VCaP (cell line): ENCODE measurements at regions not wholly inside any gene's neighbourhood (a gene's known extent, or its start where the extent isn't known, plus 50 kb on each side); places are given as distances from the start of the nearest gene placed in this dataset.
A peak's percentile ranks its signal among the peaks of the same experiment; 100 is the strongest.

Experiments
- H3K27ac ChIP-seq: fragments of 450-650 bp; 2 replicates; pipeline ENCODE4 v1.5.1; 2017
- CTCF ChIP-seq: fragments of 450-650 bp; conservative IDR thresholded peaks from 2 replicates; pipeline ENCODE4 v1.5.1; 2017; ENCODE audit warnings: mild to moderate bottlenecking, moderate library complexity

- no peak overlapping the region for H3K27ac ChIP-seq
- TF ChIP-seq CTCF, result no peak
Observed at GRCh38 chr6:137307163-137307854, 88.1 kb upstream of the IFNGR1 start.

GRCh38 chr6:137305691-137306090 lies 86.5 kb upstream of the IFNGR1 start:
- no peak for TF ChIP-seq CTCF
- H3K27ac ChIP-seq, result no peak overlapping the region

GRCh38 chr6:137304020-137304780 lies 85.0 kb upstream of the IFNGR1 start:
- TF ChIP-seq CTCF, result no peak
- no peak overlapping the region for H3K27ac ChIP-seq

GRCh38 chr6:137303441-137303840 lies 84.3 kb upstream of the IFNGR1 start:
- TF ChIP-seq CTCF, result no peak
- no peak overlapping the region for H3K27ac ChIP-seq

GRCh38 chr6:137299681-137300080 lies 80.5 kb upstream of the IFNGR1 start:
- H3K27ac ChIP-seq, result no peak overlapping the region
- TF ChIP-seq CTCF, result no peak

- TF ChIP-seq CTCF, result no peak
Observed at GRCh38 chr6:137297887-137298286, 78.7 kb upstream of the IFNGR1 start.

DNA sequence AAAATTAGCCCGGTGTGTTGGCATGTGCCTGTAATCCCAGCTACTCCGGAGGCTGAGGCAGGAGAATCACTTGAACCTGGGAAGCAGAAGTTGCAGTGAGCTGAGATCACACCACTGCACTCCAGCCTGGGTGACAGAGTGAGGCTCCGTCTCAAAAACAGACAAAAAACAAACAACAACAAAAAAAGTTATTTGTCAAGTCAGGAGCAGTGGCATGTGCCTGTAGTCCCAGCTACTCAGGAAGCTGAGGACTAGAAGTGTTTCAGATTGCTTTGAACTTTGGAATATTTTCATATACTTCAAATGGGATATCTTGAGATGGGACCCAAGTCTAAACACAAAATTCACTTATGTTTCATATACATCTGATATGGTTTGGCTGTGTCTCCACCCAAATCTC lies 73.1 kb upstream of the IFNGR1 start:
- peak overlapping the region; percentile 36; the same call in 1 of the 2 replicates for H3K27ac ChIP-seq

More at GRCh38 chr6:137297887-137298286, 78.7 kb upstream of the IFNGR1 start:
- no peak overlapping the region for H3K27ac ChIP-seq

DNA sequence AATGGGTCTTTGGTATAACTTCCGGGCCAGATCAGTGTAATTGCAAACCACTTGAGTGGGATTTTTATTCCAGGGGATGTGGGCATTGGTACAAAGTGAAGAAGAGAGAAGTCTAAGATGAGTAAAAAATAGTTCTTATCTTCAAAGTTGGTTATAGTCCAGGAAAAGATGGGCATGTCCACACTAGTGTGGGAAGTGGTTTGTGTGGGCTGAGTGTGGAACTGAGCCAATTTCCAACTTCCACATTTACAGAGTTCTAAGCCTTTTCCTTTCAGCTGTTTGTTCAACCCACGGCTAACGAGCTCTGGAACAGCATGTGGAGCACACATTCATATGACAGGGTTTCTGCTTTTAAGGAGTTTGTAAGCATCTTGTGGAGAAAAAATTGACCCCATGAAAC lies 72.3 kb upstream of the IFNGR1 start:
- no peak for TF ChIP-seq CTCF
- peak overlapping the region; percentile 36 for H3K27ac ChIP-seq
